ENCODE measurements at regions not wholly inside any gene's neighbourhood (a gene's known extent, or its start where the extent isn't known, plus 50 kb on each side); places are given as distances from the start of the nearest gene placed in this dataset.

GRCh38 chr2:194319222-194319992 is 1337.6 kb upstream of the SLC39A10 start:
- 87% methylated on average over 4 of the region's 4 CpGs for WGBS

DNA sequence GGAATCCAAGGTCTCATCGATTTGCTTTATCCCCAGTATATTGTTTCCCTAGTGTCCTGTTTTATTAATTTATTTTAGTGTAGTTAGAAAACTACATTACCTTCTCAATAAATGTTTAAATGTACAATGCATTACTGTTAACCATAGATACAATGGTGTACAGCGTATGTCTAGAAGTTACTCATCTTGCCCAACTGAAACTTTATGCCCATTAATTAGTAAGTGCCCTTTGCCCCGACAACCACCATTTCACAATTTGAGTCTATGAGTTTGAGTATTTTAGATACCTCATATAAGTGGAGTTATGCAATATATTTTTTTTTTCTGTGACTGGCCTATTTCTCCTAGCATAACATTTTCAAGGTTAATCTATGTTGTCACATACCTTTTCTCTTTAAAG is 1343.0 kb upstream of the SLC39A10 start:
- no peak for DNase-seq (ENCODE audit: low spot score in 2 of 2)
- Histone ChIP-seq H3K36me3 (no peaks in the 10 kb centered on the region), H3K27ac (no peak overlapping the region), H3K4me3 (no peak overlapping the region), H3K27me3 (no peaks in the 10 kb centered on the region), H3K9me3 (no peaks in the 10 kb centered on the region), H3K4me1 (no peaks in the 10 kb centered on the region)
- WGBS: 94% methylated on average over 3 of the region's 3 CpGs
- no peak for TF ChIP-seq POLR2AphosphoS5 (IDR thresholded peaks at IDR 0.05)
- no peak for TF ChIP-seq EP300 (IDR thresholded peaks at IDR 0.05)
- TF ChIP-seq POLR2A (IDR thresholded peaks at IDR 0.05): no peak
- no peak for TF ChIP-seq CTCF (IDR thresholded peaks at IDR 0.05)

More at GRCh38 chr2:194319222-194319992, 1337.6 kb upstream of the SLC39A10 start:
- H3K4me1 ChIP-seq: no peaks in the 10 kb centered on the region
- no peaks in the 10 kb centered on the region for H3K27me3 ChIP-seq
- H3K36me3 ChIP-seq: no peaks in the 10 kb centered on the region
- no peak for TF ChIP-seq EP300 (IDR thresholded peaks at IDR 0.05)
- no peak for TF ChIP-seq POLR2AphosphoS5 (IDR thresholded peaks at IDR 0.05)
- no peak for TF ChIP-seq POLR2A (IDR thresholded peaks at IDR 0.05)
- TF ChIP-seq CTCF (IDR thresholded peaks at IDR 0.05): no peak
- no peak for DNase-seq (ENCODE audit: low spot score in 2 of 2)
- no peak overlapping the region for H3K27ac ChIP-seq
- no peak overlapping the region for H3K4me3 ChIP-seq
- H3K9me3 ChIP-seq: no peaks in the 10 kb centered on the region

- Histone ChIP-seq H3K27ac (no peak overlapping the region), H3K4me1 (no peaks in the 10 kb centered on the region), H3K27me3 (no peaks in the 10 kb centered on the region), H3K4me3 (no peak overlapping the region), H3K36me3 (no peaks in the 10 kb centered on the region), H3K9me3 (no peaks in the 10 kb centered on the region)
- no peak for DNase-seq (ENCODE audit: low spot score in 2 of 2)
- TF ChIP-seq EP300 (IDR thresholded peaks at IDR 0.05) (no peak), POLR2A (IDR thresholded peaks at IDR 0.05) (no peak), CTCF (IDR thresholded peaks at IDR 0.05) (no peak), POLR2AphosphoS5 (IDR thresholded peaks at IDR 0.05) (no peak)
These were observed 1352.8 kb upstream of the SLC39A10 start for GRCh38 chr2:194304191-194304590.

DNA sequence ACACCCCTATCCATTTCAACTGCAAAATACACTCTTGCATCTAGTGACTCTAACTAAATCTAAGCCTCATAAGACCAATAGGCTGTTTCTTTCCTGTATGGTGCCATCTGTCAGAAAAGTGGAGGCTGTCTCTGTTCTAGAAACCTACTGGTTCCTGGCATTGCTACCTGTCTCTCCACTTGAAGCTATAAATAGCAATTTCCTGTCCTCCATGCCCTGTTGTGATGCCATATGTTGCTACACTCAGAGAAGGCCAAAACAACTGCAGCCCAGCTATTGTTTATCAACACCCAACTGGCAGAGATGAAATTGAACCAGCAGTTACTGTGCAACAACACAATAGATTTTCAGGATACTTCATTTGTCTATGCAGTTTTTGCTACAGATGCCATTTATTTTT is 1355.1 kb upstream of the SLC39A10 start:
- no peak for TF ChIP-seq POLR2A (IDR thresholded peaks at IDR 0.05)
- TF ChIP-seq EP300 (IDR thresholded peaks at IDR 0.05): no peak
- TF ChIP-seq POLR2AphosphoS5 (IDR thresholded peaks at IDR 0.05): no peak
- TF ChIP-seq CTCF (IDR thresholded peaks at IDR 0.05): no peak
- H3K4me1 ChIP-seq: no peaks in the 10 kb centered on the region
- H3K4me3 ChIP-seq: no peak overlapping the region
- H3K27ac ChIP-seq: no peak overlapping the region
- no peaks in the 10 kb centered on the region for H3K9me3 ChIP-seq
- no peak for DNase-seq (ENCODE audit: low spot score in 2 of 2)
- H3K36me3 ChIP-seq: no peaks in the 10 kb centered on the region
- H3K27me3 ChIP-seq: no peaks in the 10 kb centered on the region

DNA sequence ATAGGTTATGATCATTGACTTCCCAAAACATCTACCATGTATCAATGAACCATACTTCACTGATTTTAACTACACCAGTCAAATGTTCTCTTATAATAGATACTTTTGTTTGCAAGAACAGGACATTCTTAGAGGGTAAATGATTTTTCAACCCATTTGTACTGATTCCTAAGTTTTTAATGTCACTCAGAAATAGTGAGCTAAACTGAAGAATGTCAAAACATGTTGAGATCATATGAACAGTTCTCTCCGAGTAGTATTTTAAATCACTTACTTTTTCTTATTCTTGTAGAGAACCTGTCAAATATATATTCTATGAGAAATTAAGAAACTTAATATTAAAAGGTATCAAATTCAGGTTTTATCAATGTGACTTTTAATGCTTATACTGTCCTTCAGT is 1362.9 kb upstream of the SLC39A10 start:
- Histone ChIP-seq H3K27ac (no peak overlapping the region), H3K4me1 (no peaks in the 10 kb centered on the region), H3K36me3 (no peaks in the 10 kb centered on the region), H3K27me3 (no peaks in the 10 kb centered on the region), H3K9me3 (no peaks in the 10 kb centered on the region), H3K4me3 (no peak overlapping the region)
- TF ChIP-seq EP300 (IDR thresholded peaks at IDR 0.05) (no peak), POLR2A (IDR thresholded peaks at IDR 0.05) (no peak), CTCF (IDR thresholded peaks at IDR 0.05) (no peak), POLR2AphosphoS5 (IDR thresholded peaks at IDR 0.05) (no peak)
- 75% methylated on average over 1 of the region's 1 CpG for WGBS
- no peak for DNase-seq (ENCODE audit: low spot score in 2 of 2)

All from suprapubic skin (tissue), 4 donors.